GM12864 (cell line): ENCODE measurements at regions not wholly inside any gene's neighbourhood (a gene's known extent, or its start where the extent isn't known, plus 50 kb on each side); places are given as distances from the start of the nearest gene placed in this dataset.

Experiments used
- DNase-seq: peaks from one replicate; pipeline ENCODE4 v3.0.0-alpha.2; 2011; ENCODE audit warnings: low read depth
- H3K4me3 ChIP-seq: 2 replicates; pipeline ENCODE4 v1.5.1; 2011; ENCODE audit warnings: mild to moderate bottlenecking, low read depth, low read length, control low read depth
- CTCF ChIP-seq: IDR thresholded peaks from 2 replicates; pipeline ENCODE4 v1.5.1; 2011; ENCODE audit warnings: low read depth, mild to moderate bottlenecking, moderate library complexity, low read length, control low read depth, inconsistent platforms; ENCODE audit errors: missing control alignments

DNA sequence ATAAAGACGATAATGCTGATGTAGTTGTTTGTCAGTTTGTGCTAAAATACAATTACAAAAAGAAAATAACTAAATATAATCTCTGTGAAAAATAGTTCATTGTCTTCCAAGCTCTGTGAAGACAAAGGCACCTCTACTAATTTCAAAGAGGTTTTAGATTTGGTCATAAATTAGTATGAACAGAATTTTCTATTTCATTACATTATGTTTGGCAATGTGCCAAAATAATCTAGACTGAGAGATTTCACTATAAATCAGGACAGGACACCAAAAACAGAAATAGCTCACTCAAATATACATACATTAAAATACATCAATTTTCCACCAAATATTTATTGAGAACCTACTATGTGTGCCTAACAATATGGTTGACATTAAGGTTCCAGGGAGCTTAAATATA, 264.9 kb upstream of the CCDC54 start:
- TF ChIP-seq CTCF, result no peak
- DNase-seq, result no peak
- no peak overlapping the region for H3K4me3 ChIP-seq

GRCh38 chr3:107116251-107116650, 261.0 kb upstream of the CCDC54 start:
- H3K4me3 ChIP-seq, result no peak overlapping the region
- TF ChIP-seq CTCF, result no peak
- DNase-seq, result no peak

DNA sequence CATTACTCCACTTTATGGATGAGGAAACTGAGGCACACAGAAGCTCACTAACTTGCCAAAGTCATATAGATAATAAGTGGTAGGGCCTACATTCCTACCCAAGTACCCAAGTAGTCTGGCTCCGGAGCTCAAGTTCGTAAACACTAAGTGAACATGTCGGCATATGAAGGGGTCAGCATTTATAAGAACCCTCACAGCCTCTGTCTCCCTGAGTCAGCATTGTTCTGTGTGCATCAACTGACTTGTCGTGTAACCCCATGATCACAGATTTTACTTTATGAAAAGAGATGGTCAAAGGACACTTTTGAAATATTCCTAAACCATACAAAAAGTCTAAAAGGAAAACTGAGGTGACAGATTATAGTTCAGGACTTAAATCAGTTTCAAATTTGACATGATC, 260.1 kb upstream of the CCDC54 start:
- TF ChIP-seq CTCF, result no peak
- DNase-seq, result no peak
- H3K4me3 ChIP-seq, result no peak overlapping the region

DNA sequence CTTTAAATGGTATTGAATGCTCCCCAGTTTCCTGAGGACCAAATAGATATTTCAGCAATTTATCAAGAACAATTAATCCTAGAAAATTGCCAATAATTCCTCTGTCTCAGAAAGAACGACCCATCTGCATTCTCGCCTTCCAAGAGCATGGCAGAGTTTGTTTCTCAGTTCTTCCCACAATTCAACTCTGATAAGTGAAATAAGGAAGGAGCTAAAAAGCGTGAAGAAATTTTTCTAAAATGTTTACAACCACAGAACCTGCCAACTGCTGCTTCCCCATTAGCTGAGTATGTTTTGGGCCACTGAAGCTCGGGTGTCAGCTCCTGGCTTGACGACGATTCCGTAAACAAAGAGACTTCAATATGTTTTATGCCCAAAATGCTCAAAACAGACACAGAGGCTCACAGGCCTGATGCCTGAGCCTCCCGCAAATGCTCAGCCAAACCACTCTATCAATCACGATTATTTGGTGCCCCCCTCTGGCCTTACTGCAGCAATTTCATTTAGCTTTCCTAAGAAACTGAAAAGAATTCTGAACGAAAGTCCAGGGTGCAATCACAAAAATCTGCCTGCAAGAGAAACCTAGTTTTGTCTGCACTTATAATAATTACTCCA, 259.2 kb upstream of the CCDC54 start:
- H3K4me3 ChIP-seq, result no peak overlapping the region
- peak; percentile 41 for TF ChIP-seq CTCF
- DNase-seq, result peak; percentile 2

GRCh38 chr3:107124885-107125284, 252.4 kb upstream of the CCDC54 start:
- H3K4me3 ChIP-seq, result no peak overlapping the region
- no peak for DNase-seq
- no peak for TF ChIP-seq CTCF

DNA sequence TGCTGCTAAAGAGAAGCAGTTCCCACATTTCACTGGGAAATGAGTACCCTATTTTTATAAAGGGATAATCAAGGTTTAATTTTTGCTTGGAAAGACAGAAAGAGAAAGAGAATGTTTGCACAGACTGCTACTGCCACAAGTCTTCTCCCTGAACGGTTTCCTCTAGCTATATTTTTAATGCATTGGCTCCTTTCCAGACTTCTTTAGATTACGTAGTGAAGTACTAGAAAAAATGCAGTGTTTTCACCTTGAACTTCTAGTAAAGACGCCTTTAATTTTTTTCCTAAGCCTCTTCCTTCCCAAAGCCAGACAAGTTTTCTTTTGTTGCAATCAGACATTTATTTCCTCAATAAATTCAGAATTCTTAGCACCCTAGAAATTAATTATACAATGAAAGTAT, 248.3 kb upstream of the CCDC54 start:
- H3K4me3 ChIP-seq, result no peak overlapping the region
- DNase-seq, result no peak
- TF ChIP-seq CTCF, result no peak

- no peak for DNase-seq
- no peak overlapping the region for H3K4me3 ChIP-seq
- TF ChIP-seq CTCF, result no peak
Measured at GRCh38 chr3:107130089-107130700, 247.0 kb upstream of the CCDC54 start.
